ENCODE measurements at regions not wholly inside any gene's neighbourhood (a gene's known extent, or its start where the extent isn't known, plus 50 kb on each side); places are given as distances from the start of the nearest gene placed in this dataset.
"Not testable (repeated sequence)": the region's sequence is repeated elsewhere in the genome, so short reads cannot be mapped to it uniquely, and the experiment has no call there.

DNA sequence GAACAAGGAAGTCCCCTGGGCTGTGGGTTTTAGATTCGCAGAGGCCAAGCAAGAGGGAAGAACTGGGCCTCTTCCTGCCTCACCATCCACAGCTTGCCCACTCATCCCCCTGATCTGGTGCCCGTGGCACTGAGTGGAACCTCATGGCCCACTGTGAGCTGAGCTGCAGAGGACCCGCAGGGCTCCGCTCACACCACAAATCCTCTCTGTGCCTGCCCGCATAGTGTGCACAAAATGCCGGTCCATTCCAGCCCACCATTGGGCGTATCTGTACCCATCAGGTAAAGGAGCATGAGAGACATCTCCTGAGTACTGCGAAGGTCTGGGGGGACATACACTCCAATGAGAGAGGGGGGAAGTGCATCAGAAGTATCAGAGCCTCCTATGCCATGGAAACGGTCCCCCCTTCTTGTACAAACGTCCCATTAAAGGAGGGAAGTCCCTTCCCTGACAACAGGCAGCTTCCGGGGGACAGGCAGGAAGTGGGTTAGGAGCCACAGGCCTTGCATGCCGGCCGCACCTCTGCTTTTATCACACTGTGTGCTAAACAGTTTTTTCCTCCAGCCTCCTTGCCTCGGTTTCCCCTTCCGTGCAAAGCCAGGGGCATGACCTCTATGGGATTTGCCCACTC, 309.4 kb upstream of the DIO3 start:
- no peak for DNase-seq

DNA sequence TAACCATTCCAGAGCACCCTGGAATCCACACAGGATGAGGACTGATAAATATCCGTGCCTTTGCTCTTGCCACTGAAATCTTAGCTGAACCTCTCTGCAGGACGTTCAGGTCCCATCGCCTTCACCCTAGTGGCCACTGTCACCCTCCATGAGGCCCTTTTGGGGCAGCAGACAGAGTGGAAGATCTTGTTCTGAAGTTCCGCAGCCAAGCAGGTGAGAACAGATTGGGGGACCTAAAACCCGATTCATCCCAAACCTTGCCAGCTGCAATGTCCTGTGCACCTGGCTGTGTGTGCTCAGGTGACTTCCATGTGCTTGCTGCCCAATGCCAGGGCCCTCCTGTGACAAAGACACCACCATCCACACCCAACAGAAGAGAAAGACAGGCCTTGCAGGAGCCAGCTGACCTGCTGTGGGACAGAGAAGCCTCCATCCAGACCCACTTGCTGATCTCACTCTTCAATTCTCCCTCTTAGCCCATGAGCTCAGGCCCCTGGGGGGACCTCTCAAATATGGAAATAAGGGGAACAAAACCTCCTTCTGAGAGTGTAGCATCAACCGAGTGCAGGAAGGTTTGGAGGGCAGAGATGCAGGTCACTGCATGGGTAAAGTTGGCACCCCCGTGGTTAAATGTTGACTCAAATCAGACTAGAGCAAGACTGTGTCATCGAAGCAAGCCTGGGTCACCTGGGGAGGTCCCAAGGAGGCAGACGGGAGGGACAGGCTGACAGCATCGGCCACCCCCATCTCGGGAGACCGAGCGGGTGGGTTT, 308.7 kb upstream of the DIO3 start:
- no peak for DNase-seq

DNA sequence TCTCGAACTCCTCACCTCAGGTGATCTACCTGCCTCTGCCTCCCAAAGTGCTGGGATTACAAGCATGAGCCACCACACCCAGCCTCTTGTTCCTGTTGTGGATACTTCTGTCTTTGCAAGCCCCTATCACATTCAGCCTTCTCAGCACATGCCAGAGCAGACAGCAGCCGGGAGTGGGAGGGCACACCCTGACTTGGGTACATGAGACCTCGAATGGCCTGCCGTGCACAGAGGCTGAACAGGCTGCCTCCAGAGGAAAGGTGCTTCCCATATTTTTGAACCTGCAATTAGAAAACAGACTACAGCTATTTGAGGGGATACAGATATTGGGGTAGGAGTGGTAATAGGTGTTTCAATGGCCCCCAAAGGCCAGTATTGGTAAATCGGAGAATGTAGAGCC, 307.3 kb upstream of the DIO3 start:
- no peak for DNase-seq

DNA sequence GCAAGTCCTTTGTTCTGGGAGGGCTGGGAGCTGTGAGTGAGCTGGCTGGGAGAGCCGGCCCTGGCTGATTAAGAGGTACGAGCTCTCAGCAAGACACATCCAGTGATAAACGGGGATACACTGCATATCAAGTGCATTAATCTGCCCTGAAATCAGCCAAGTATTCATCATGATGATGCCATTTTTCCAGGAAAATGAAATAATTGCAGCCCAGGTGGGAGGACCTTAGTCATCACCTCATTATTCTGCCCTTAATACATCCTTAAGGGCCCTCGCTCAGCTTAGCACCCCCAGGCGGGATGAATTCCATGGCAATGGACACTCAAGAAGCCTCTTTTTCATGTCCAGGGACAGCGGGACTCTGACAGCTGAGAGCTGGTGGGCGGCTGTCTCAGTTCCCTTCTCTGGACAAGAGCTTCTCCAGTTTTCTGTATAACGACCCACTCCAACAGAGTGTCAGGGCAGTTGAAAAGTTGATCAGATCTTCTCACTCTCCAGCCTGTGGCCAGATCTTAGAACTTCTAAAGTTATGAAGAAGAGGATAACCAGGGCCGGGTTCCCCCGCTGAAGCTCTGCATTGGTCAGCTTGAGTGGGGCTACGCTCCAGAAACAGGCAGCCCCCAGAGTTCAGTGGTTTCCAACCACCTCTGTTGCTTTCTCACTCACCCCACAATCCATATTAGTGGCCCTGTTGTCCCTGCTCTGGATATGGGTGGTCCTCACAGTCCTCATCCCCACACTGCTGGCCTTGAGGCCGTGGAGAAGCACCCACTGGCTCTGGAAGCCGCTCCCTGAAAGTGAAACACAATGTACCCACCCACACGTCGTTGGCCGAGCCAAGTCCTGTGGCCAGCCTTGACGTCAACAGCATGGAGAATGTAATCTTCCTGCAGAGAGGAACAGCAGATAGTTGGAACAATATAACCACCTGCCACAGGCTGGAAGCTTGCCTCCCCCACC, 306.2 kb upstream of the DIO3 start:
- no peak for DNase-seq

DNA sequence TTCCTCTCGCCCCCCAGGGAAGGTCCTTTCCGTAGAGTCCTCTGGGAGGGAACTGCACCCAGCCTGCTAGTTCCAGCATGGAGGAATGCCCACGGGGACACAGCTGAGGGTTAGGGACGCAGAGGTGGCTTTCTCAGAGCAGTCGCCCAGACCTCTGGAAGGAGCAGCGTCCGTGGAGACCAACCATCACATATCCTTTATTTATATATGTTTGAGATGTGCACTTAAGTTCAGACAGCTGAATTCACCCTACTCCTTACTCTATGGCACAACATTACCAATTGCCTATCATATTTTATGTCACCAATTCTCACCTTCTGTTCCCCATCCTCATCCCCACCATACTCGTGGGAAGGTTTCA, 305.6 kb upstream of the DIO3 start:
- DNase-seq: no peak

DNA sequence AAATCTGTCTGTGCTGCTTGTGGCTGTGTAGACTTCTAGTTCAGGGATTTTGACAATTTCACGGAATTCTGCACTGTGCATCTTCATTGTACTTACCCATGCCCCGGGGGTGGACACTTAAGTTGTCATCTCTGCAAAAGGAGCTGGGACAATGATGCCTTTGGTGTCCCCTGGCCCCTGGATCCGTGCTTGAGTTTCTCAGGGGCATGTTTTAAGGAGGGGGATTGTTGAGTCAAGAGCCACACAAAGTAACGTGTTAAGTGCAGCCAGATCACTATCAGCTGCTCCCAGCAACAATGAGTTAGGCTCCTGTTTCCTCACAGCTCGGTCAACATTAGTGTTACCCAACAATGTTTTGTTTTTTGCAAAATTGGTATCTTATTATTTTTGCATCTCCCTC, 305.0 kb upstream of the DIO3 start:
- DNase-seq: no peak

DNA sequence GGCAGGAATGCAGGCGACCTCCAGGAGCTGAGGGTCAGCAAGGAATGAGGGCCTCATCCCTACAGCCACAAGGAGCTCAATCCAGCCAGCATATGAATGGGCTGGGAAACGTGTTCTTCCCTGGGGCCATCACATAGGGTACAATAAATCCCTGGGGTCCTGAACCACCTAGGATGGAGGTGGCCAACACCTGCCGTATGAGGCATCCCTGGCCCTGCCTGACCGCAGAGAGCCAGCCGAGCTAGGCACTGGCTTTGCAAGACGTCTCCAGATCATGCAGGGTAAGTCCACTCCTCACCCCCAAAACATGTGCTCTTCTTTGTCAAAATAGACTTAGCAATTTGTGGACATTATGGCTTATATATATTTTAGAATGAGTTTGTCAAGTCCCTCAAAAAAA, 303.7 kb upstream of the DIO3 start:
- no peak for DNase-seq

DNA sequence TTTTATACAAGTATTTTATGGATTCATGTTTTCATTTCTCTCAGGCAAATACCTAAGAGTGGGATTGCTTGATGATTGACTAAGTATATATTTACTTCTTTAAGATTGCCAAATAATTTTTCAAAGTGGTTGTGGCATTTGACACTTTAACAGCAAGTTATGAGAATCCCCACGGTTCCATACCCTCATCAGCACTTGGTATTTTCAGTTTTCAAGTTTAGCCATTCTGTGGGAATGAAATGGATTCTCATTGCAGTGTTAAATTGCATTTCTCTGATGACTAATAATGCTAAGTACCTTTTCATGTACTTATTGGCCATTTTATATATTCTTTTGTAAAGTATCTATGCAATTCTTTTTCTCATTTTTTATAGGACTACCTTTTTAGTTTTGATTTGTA, 301.5 kb upstream of the DIO3 start:
- no peak for DNase-seq

DNA sequence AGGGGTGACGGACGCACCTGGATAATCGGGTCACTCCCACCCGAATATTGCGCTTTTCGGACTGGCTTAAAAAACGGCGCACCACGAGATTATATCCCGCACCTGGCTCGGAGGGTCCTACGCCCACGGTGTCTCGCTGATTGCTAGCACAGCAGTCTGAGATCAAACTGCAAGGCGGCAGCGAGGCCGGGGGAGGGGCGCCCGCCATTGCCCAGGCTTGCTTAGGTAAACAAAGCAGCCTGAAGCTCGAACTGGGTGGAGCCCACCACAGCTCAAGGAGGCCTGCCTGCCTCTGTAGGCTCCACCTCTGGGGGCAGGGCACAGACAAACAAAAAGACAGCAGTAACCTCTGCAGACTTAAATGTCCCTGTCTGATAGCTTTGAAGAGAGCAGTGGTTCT, 294.9 kb upstream of the DIO3 start:
- not testable (repeated sequence) for DNase-seq

DNA sequence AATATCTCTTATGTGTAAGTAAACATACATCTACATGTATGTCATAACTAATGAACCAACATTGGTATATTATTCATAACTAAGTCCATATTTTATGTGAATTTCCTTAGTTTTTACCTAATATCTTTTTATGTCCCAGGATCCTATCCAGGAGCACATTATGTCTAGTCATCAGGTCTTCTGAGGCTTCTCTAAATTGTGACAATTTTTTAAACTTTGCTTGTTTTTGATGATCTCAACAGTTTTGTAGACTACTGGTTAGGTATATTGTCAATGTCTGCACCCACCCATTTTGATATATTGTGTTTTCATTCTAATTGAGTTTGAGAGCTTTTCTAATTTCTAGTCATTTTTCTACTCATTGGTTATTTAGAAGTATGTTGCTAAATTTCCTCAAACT, 288.2 kb upstream of the DIO3 start:
- no peak for DNase-seq

DNA sequence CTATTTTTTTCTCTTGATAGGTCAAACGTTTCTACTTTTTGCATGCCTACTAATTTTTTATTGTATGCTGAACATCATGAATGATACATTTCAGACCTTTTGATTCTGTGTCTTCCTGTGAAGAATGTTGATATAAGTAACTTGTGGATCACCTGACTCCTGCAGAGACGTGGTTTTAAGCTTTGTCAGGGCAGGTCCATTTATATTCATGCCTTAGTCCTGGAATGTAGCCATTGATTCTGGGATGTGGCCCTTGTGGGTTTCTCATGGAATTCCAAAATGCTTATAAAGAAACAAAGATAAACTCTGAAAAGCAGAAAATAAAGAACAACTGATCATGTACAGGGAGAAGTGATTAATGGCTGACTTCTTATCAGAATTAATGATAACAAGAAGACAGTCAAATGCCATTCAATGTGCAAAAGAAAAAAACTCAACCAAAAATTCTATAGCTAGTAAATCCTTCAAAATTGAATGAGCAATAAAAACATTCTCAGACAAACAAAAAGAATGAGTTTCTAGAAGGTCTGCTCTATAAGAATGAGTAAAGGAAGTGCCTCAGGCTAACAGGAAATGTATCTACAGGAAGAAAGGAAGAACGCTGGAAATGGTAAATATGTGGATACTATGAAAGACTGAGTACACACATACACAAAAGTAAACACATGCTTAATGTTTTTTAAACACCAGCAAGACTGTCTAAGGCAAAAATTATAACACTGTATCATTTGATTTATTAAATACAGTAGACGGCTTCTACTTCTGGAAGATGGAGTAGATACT, 284.8 kb upstream of the DIO3 start:
- DNase-seq: no peak

DNA sequence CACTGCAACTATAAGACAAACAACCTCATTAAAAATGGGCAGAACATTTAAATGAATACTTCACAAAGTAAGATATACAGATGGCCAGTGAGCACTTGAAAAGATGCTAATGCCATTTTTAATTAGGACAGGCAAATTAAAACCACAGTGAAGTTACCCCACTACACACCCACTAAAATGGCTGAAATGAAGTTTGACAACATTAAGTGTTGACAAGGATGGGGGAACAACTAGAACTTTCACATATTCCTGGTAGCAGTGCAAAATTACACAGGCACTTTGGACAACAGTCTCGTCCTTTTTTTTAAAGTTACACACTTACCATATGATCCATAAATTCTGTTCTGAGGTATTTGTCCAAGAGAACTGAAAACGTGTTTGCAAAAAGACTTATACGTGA, 278.9 kb upstream of the DIO3 start:
- DNase-seq: no peak

DNA sequence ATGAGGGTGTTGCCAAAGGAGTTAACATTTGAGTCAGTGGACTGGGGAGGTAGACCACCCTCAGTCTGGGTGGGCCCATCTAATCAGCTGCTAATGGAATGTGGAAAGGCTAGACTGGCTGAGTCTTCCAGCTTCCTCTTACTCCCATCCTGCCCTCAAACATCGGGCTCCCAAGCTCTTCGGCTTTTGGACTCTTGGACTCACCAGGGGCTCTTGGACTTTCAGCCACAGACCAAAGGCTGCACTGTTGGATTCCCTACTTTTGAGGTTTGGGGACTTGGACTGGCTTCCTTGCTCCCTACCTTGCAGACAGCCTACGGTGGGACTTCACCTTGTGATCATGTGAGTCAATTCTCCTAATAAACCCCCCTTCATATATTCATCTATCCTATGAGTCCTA, 276.6 kb upstream of the DIO3 start:
- no peak for DNase-seq

DNA sequence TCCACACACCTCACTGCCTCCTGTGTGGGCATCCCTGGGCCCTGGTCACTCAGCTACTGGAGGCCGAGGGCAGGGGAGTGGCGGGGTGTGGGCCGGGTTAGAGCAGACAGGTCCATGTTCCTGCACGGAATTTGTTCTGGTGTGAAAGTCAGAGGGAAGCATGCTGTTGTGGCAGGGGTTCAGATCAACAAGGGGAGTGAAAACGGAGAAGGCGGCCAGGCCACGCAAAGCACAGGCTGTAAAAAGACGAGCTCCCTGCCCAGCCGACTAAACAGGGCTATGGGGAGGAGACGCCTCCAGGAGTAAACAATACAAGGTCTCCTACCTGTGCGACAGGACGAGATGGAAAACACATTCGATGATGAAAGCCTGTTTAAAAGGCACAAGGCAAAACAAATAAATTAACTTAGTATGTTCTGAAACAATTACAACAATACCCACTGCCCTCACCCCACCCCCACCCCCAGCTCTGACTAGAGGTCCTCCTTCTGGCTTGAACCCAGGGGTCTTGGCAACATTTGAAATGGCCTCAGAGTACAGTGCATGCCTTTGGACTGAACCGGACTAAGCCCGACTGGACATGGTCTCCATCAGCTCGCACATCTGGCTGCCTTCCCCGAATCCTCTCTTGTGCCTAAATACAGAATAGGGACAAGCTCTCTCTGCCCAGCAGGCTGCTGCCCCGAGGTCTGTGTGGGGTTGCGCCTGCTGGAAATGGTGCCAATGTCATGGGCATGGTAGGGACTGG, 274.9 kb upstream of the DIO3 start:
- no peak for DNase-seq

DNA sequence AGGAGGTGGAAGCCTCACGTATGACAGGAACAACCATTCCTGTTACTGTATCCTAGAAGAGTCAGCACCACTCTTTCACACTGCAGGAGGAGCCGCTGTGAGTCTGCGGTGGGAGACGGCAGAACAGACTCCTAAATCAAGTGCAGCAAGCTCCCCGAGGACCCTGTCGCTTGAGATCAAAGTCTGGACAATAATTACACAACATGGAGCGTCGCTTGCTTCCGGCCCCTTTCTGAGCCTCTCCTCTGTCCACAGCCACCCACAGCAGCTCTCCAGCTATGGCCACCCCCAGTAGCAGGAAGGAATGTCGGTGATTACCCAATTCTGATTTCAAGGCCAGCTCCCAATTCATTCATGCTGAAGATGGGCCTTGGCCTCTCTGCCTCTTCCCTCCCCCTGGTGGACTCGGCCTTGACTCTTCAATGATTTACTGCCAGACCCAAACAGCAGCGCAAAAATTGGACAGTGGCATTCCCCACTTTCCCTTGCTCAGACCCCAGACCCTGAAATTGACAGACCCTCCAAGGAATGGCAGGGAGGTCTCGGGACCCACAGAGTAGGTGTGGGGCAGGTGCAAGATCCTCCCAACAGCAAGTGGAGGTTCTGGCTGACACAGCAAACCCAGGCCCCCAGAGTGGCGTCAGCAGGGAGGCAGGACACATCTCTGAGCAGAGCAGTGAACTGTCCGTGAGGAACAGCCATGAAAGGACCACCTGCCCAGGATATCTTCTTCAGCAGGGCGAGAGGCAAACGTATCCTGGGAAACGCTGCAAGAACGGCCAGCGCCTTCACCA, 272.7 kb upstream of the DIO3 start:
- DNase-seq: no peak

DNA sequence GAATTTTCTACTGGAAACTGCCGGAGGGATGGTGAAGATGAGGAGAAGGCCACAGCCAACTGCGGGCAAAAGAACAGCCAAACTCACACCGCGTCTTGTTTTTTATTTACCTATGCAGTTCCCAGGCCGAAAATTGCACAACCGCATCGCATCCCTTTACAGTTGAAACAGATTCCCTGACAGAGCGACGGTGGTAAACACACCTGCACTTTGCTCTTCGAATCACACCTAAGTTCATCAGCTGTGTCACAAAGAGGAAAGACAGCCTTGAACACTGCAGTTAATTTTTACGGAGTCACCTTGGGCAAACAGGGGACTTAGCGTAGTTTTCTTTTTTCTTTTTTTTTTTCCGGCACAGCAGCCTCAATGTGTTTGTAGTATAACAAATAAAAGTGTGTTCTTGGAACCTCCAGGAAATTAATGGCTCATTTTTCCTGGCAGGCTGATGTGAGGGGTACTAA, 272.0 kb upstream of the DIO3 start:
- DNase-seq: no peak

DNA sequence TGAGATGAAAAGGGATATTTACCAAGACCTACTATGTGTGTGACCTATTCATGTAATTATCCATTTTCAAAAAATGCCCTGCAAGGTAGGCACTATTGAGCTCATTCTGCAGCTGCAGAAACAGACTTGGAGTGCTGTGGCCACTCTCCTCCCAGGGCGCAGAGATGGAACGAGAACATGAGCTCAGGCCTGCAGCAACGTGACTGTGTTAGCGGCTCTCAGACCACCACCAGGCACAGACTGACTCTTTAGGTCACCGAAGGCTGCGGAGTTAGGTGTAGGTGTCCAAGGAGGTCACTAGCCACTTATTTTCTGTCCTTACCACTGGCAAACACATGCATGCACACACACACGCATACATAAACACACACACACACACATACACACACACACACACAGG, 271.4 kb upstream of the DIO3 start:
- DNase-seq: no peak

DNA sequence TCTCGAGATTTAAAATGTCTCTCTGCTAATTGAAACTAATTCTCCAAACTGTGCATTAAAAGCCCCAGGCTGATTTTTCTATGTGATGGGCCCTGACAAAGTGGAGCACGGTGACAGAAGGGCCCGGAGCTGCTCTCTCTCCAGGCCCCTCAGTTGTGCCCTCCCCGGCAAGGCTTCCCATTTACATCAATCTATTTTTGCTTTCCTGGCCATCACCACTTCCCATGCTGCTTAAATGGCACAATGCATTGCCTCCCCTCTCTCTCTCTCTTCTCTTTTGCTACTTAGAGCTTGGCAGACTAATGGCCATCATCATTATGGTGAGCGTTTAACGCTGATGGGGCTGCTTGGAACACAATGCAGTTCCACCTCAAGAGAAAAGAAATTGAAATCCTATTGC, 270.7 kb upstream of the DIO3 start:
- no peak for DNase-seq

DNA sequence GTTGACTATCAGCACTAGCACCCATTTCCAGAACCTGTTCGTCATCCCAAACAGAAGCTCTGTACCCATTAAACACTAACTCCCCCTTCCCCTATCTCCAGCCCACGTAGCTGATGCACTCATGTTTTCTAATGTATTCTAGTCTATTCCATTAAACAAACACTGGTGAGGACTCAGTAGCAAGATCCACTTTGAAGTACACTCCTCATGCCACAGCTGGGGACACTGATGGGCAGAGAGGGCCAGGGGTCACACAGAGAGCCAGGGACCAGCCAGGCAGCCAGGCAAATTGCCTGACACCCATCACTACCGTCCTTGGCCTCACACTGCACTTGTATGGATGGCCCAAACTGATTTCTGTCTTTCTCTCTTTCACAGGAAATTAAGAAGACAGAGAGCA, 269.9 kb upstream of the DIO3 start:
- DNase-seq: no peak

DNA sequence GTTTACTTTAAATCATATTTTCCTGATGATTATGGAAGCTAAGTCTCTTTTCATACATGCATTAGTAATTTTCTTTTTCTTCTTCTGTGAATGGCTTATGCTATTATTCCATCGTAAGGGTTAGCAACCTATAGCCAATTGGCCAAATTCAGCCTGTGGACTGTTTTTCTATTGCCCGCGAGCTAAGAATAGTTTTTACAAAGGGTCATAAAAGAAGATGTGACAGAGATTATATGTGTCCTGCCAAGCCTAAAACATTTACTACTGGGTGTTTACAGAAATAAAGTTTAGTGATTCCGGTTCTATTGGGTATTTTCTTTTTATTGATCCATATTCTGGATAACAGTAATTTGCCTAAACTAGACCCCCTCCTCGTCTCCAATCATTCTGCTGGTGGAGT, 268.8 kb upstream of the DIO3 start:
- DNase-seq: no peak

DNA sequence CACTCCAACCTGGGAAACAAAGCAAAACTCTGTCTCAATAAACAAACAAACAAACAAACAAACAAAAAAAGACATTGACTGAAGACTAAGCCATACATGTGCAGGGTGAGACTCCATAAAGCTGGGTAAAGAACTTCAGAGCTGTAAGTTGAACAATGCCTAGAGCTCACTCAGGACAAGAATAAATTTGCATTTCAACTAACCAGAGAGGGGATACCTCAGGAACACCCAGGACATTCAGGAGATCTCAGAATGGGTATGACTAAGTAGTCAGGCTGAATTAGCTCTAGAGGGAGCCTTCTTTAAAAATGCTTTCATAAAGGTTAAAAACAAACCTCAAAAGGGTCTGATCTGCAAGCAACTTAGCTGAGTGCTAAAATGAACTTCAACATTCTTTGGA, 267.7 kb upstream of the DIO3 start:
- no peak for DNase-seq
